HG03196 (cell line): ENCODE measurements at regions not wholly inside any gene's neighbourhood (a gene's known extent, or its start where the extent isn't known, plus 50 kb on each side); places are given as distances from the start of the nearest gene placed in this dataset.

Experiments
- ATAC-seq: cut with Tn5 transposase; IDR thresholded peaks from one replicate; pipeline ENCODE4 v1.9.1; 2021; ENCODE audit not compliant: unreplicated experiment

DNA sequence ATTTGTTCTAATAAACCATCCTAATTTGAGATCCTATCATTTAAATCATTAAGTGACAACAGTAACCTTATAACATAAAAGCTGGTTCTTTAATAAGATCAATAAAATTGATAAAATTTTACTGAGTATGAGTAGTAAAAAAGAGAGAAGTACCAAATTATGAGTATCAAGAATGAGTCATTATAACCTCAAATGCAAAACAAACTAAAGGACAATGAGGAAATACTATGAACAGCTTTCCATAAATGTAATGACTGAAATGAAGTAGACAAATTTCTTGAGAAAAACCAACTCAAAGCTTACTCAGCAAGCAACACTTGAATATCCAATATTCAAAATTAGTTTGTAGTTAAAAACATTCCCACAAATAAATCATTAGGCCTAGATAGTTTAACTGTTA is 433.0 kb downstream of the ZEB2 start:
- no peak for ATAC-seq

DNA sequence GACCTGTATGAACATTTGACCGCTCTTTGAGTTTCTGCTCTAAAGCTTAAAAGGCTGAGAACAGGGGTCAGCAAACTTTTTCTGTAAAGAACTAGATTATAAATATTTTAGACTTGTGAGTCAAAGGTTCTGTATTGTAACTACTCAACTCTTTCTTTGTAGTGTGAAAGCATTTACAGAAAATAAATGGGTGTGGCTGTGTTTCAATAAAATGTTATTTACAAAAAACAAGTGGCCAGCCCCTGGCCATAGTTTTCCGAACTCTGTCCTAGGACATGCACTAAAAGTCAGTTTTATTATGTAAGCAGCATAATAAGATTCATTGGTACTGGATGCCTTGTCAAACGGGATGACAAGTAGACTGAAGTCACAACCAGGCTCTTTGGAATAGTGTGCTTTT is 434.9 kb downstream of the ZEB2 start:
- ATAC-seq: no peak

DNA sequence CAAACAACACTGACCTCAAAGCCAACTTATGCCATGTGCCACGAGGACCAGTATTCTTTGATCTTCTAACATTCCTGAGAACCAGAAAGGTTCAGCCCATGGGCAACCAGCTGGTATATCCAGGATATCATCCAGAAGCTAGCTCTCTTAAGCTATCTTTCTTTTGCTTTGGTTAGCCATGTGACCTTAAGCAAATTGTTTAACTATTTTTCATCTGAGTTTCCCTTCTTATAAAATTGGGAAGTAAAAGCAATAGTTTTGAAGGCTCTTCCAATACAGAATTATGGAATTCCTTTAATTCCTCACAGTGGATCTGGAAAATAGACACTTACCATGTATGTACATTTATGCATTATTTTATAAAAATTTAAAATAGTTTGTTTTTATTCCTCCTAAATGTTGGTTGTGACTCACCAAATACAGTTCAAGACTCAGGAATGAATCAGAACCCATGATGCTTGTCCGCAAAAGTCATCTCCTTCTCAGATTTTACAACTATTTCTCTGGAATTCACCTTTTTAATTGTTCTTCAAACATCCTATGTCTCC is 435.7 kb downstream of the ZEB2 start:
- no peak for ATAC-seq

DNA sequence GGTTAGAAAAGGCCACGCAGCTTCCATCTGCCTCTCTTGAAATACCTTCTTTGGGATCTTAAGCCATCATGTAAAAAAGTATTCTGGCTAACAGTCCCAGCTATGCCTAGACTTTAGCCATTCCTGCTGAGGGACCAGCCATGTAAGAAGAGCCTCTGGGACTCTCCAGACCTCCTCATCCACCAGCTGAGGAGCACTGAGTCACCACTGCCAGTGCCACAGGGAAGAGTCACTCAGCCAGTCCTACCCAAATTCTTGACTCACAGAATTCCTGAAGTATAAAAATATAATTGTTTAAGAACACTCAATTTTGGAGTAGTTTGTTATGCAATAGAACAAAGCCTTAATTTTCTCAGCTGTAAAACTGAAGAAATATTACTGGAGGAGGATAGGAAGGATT is 436.7 kb downstream of the ZEB2 start:
- no peak for ATAC-seq

DNA sequence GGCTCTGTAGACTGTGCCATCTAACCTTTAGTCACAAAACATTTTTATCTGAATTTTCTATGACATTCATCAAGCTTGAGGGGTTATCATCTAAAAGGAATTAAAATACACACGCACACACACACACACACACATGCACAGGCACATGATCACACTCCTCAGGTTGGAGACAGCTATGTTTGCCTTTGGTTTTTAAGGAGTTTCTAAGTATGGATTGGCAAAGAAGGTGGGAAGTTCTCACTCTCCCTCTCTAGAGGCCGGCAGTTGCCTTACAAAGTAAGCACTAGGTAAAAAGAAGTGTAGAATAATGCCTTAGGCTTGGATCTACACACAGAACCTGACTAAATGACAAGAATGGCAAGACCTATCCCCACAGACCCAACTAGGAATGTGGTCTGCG is 437.1 kb downstream of the ZEB2 start:
- no peak for ATAC-seq

DNA sequence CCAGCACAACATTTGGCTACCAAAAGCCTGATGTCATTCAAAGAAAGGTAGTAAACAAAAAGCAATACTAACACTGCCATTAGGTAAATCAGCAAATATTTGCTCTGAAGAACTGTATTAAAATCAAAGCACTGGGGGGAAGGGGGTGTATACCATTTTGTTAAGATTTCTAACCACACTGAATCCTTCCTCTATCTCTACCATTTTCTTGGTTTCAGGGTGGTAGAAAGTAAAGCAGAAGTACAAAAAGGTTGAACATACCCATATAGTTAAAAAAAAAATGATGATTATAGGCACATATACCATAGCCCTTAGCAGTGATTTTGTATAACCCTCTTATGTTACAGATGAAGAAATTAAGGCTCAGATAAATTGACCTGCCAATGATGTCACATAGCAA is 437.6 kb downstream of the ZEB2 start:
- ATAC-seq: no peak

DNA sequence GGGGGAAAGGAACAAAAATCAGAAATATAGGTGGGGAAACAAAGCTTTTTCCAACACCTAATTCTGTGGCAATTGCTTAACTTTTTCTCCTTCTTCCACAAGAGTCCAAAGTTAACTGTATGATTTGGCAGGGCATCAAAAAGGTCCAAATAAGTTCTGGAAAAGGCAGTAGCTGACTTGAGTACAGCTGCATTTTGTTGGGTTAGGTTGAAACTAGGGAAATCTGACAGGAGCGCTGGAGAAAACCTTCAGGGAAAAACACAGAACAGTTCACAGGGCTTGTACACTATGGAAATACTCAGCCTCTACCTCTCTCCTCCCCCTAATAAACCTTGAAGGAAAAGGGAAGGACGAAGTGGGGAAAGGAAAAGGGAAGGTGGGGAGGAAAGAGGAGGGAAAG is 438.6 kb downstream of the ZEB2 start:
- no peak for ATAC-seq

DNA sequence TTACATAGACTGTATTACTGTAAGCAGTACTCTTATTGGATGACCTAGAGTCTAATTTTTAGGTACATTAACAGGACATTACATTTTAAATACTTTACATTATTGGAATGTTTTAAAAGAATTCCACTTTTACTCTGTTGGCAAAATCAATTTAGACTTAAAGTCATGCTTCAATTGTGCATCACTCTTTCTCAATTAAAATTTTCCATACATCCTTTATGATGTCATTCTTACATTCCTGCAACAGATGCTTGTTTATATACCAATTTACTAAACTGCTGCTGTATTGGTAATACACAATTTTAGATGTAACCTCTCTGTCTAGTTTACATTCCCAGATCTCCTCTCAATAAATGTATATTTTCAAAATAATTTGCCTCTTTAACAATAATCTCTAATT is 440.1 kb downstream of the ZEB2 start:
- ATAC-seq: no peak

DNA sequence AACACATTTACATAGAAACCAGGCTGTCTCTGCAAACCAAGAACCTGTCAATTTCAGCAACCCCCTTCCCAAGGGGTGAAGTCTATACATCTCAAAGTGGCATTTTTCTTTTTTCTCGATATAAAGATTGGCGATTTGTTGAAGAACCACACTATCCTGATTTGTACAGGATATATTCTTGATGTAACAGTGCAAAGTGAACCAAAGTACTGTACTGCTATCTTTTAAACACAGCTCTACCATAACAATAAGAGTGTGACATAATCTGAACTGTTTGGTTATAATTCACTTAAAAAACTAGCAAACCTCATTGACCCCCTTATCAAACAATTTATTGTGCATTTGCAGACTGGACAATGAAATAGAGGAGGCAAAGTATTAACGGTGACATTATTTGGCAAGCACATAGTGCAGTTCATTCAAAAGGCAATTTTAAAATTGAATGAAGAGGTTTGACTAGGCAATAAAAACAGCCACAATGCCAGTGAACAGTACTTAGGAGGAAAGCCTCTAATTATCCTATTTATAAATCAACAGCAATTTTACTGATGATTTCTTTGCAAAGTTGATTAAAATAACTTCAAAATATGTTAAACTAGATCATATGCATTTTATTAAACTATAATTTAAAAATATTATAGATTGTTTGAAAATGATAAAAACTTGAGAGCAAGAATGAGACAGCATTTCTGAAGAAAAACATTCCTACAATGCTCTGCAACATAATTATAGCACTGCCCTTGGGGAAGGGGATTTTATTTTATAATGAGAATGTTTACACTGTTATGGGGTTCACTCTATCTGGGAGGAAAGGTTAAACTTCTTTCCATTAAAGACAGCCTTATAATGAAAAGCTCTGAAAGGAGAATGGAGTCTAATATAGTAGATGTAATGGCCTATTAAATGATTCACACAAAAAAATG is 440.9 kb downstream of the ZEB2 start:
- ATAC-seq: no peak

DNA sequence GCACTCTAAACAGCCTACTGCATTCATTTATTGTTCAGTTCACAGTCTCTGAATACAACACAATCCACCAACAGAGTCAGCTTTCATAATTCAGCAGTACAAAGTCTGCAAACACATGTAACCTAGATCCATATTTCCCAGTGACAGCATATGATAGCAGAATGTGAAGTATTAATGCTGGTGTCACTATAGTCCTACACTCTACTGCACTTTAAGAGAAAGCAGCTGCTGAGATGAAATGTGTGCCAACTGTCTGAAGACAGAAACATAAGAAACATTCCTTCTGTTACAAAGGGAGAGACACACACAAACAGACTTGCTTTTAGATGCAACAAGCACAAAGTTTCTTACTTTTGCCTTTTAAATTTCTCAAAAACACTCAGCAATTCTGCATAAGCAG is 441.8 kb downstream of the ZEB2 start:
- ATAC-seq: no peak

DNA sequence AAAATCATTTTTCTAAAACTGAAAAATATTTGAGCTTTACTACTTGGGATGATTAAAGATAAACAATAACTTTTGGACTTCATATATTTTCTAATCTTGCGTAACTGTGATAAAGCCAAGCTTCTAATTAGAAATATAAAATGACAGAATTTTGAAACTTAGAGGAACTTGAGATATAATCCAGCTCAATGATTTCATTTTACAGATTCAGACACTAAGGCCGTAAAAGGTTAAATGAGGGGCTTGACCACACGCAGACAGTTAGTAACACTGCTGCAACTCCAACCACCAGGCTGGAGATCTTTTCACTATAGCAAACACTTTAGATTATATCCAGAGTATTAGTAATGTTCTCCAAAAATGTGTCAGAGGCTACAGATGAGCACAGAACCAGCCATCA is 445.5 kb downstream of the ZEB2 start:
- no peak for ATAC-seq

DNA sequence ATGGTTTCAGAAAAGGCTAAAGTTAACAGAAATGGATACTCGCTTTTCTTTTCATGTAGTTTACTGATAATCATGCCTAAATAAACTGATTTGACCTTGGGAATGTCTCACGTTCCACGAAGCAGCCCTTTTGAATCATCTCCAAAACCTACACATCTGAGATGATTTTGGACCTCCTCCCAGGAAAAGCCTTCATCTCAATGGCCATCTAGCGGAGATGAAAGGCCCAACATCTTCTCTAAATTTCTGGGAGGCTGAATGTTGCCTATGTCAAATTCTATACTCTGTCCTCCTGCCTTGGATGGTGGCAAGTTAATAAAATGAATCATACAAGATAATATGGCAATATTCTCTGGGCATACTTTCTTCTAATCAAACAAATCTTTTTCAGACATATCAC is 448.5 kb downstream of the ZEB2 start:
- ATAC-seq: no peak

DNA sequence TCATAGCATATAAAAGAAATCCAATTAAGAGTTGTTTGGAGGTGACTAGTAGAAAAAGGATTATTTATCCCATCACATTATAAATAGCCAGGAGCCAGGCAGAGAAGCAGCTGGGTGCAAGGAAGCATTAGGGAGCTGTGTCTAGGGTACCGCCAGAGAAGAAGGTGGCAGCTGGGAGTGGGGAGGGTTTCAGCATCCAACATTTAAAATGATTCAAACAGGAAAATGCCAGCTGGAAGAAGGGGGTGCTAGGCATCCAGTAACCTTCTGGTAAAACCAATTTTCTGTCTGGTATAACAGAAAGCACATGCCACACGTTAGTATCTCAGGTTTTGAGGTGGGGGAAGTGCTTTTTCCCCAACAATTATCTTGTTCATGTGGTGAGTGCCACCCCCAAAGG is 452.4 kb downstream of the ZEB2 start:
- no peak for ATAC-seq

DNA sequence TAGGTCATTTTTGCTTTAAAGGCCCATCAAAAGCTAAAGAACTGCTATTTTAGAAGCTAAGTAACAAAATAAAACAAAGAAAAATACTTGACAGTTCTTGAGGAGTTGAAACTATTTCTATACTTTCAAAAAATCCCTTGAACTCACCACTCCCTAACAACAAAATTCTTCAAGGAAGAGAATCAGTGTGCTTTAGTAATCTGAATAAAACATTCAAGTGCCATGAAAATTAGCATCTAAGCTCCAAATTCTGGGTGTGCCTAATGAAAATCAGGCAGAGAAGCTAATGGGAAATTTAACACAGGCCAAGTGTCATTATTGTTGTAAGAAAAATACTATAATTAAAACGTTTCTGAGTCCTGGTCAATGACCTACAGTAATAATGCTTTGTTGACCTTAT is 456.3 kb downstream of the ZEB2 start:
- no peak for ATAC-seq

DNA sequence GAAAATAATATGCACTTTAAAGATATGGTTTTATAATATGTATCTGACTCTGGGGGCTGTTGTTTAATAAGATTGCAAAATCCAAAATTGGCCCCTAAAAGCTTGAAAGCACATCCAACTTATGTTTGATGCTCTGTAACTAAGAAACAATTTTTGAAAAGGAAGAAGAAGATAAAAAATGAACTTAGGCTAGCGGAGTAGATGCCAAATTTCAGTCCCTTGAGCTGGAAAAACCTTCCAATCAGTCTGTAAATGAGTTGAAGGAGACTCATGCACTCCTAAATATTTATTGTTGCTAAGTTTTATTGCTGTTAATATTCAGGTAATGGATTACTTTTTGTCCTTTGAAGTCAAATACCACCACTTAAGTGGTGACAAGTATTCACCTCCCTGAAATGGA is 465.0 kb downstream of the ZEB2 start:
- no peak for ATAC-seq

DNA sequence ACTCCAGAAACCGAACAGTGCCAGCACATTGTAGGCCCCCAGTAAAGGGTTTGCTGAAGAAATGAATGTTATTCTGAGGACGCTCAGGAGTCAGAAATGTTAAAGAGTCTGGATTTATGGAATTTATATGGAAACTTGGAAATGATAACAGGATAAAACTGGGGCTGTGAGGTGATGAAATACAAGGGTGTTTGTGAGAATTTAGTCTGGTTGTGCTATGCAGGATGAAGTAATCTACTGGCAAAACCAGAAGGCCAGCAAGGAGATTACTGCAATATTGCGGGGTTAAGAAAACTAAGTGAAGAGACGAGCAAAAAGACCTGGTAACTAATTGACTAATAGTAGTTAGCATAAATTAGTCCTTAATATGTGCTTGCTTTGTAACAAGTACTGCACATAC is 467.8 kb downstream of the ZEB2 start:
- no peak for ATAC-seq

DNA sequence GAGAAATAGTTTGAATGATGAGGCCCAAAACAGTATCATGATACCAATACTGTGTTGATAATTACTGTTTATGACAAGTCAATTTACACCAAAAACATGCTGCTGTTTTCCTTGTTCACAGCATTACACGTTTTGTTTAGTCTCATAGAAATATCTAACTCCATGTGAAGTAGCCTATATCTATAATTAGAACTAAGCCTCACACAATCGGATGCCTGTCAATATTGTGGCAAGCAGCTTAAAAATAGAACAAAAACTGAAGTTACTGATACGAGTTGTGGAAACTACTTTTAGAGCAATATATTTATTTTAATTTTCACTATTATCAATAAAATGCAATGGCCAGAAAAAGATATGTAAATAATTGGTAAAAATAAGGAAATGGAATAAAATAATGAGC is 470.8 kb downstream of the ZEB2 start:
- no peak for ATAC-seq

DNA sequence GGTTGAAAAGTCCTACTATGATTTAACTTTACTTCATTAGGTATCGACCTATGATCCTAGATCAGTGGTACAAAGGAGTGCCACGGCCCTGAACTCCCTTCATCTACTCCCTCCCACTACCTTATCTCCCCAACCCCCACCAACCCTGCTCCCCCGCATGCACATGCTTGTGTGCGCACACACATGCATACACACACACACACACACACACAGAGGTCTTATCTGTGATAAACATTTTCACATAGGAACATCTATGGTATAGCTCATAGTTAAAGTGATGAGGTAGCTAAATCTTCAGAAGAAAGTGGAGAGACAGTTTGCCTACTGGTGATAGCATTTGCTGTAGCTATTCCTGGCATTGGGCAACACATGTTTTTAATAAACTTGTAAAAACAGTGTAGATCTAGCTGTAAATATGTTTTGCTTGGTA is 471.3 kb downstream of the ZEB2 start:
- no peak for ATAC-seq

DNA sequence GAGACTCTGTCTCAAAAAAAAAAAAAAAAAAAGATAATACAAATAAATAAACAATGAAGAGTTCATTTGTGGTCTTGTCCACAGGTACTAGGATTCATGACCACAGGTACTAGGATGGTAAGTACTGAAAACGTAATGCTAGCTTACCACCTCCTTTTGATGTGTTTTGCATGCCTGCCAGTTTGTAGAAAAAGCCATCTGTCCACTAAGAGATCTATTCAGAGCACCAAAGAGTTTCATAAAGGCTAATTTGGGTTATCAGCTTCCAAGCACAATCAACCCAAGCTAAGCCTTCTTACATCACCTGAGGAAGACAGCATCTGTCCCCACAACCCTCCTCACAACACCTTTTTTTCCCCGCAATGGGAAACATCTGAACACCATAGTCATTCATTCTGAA is 477.2 kb downstream of the ZEB2 start:
- no peak for ATAC-seq

DNA sequence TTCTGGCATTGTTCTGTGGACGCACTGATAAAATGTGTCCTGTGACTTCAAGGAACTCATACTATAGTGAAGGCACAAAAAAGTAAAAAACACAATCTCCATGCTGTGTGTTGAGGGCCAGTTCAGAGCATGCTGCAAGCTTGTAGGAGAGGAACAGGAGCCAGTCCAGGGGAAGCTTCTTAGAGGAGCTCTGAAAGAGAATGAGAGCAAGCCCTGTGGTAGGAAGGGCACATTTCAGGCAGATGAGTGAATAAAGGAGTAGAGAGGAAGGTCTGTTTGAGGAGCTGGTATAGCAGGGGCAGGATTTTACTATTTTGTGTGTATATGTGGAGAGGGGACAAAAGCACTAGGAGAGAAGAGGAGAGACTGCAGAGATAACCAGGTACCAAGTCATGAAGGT is 478.3 kb downstream of the ZEB2 start:
- no peak for ATAC-seq

DNA sequence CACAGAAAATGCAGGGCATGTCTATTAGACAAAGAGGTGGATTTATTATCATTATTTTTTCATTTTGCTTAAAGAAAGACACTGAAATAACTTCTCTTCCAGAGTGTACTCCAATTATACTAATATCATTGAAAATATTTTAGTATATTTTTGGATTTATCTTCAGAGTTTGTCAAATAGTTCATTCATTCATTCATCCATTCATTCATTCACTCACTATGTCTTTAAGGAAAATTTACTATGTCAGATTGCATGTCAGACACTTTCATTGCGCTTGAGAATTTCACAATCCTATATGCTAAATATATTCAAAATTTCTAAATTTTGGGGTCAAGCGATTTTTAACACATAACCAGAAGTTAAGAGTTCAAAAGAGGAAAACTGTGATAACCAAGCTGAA is 479.1 kb downstream of the ZEB2 start:
- no peak for ATAC-seq

DNA sequence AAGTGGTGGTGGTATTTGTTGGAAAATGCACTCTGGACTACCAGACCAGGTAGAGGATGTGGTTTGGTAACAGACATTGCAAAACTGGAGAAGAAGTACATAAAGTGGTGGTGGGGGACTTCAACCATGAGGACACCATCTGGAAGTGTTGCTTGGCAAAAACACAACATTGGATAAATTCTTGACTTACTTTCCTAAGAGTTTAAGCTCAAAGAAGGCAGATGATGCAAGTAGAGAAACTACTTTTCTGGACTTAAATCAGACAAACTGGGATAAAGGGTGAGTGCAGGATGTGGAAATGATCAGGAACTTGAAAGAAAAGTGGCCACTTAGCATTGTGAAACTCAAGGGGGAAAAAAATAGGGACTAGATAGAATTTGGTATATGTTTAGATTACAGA is 487.4 kb downstream of the ZEB2 start:
- no peak for ATAC-seq

DNA sequence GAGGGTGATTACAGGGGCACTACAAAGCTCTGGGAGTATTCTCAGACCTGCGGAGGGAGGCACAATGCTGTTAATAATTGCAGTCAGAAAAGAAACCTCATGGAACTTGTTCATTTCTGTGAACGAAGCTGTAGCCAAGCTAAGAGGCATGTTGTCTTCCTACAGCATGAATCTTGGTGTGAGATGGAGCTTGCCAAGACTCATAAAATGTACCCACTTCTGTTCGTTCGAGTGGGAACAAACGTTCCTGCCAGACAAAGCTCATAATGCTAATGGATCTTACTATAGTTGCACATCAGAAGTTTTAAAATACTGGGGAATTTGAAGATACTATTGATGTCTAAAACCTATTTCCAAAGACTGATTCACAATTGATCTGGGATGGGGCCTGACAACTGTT is 489.1 kb downstream of the ZEB2 start:
- ATAC-seq: no peak
